Gastrocnemius medialis (tissue), 4 donors: ENCODE measurements at regions not wholly inside any gene's neighbourhood (a gene's known extent, or its start where the extent isn't known, plus 50 kb on each side); places are given as distances from the start of the nearest gene placed in this dataset.

Experiments
- ATAC-seq, 2 donors: fragments of 150-250 bp; one replicate each; pipeline ENCODE4 v1.9.1; 2016
- DNase-seq, 2 donors: peaks; one replicate each; pipeline ENCODE4 v3.0.0-alpha.2; 2019
- H3K27ac ChIP-seq, 4 donors: fragments of 200-600 bp; sonication (generic); 1 replicate in 1 of 4; 2 replicates in 3 of 4; pipeline ENCODE4 v1.5.1; 2016 to 2018; ENCODE audit warnings: mild to moderate bottlenecking in 2 of 4, moderate library complexity in 1 of 4
- H3K27me3 ChIP-seq, 3 donors: fragments of 200-600 bp; sonication (generic) in 2 of 3; 1 replicate in 1 of 3; 2 replicates in 2 of 3; pipeline versions ENCODE4 v1.5.1 to v1.6.0; 2016 to 2019; ENCODE audit warnings: mild to moderate bottlenecking in 1 of 3, moderate library complexity in 1 of 3
- H3K36me3 ChIP-seq, 2 donors: fragments of 200-600 bp; sonication (generic) in 1 of 2; one replicate each; pipeline ENCODE4 v1.5.1; 2017 to 2018
- H3K4me1 ChIP-seq, 2 donors: fragments of 200-600 bp; sonication (generic) in 1 of 2; one replicate each; pipeline ENCODE4 v1.5.1; 2016 to 2017; ENCODE audit warnings: mild to moderate bottlenecking in 2 of 2
- H3K4me3 ChIP-seq, 4 donors: fragments of 200-600 bp; sonication (generic) in 3 of 4; 1 replicate in 1 of 4; 2 replicates in 3 of 4; pipeline ENCODE4 v1.5.1; 2016 to 2019; ENCODE audit warnings: mild to moderate bottlenecking in 2 of 4
- H3K9me3 ChIP-seq, 3 donors: fragments of 200-600 bp; sonication (generic) in 2 of 3; 1 replicate in 1 of 3; 2 replicates in 2 of 3; pipeline ENCODE4 v1.5.1; 2016 to 2019
- POLR2A ChIP-seq, 2 donors: fragments of 450-650 bp; IDR thresholded peaks; one replicate each; pipeline ENCODE4 v1.6.1; 2017; ENCODE audit warnings: antibody characterized with exemption in 2 of 2, mild to moderate bottlenecking in 2 of 2, moderate library complexity in 2 of 2
- in situ Hi-C, 4 donors: fragments of 200-750 bp; cut with MboI; loops; one replicate each; pipeline versions ENCODE4 v1.15.0 to v1.8.0; 2017; ENCODE audit warnings: low sequenced_read_pairs in 4 of 4
- intact Hi-C: fragments of 100-400 bp; cut with DNase I; formaldehyde crosslinking; loops from one replicate; pipeline ENCODE4 v1.15.1; 2023; ENCODE audit warnings: low total_unique reads
- TF ChIP-seq, protein P1 (sequence below), 5 experiments: fragments of 450-650 bp in 3 of 5; fragments of 200-600 bp in 2 of 5; sonication (generic) in 2 of 5; IDR thresholded peaks in 4 of 5; conservative IDR thresholded peaks in 1 of 5; 1 replicate in 4 of 5; 2 replicates in 1 of 5; pipeline ENCODE4 v1.5.1; 2016 to 2019; ENCODE audit warnings: antibody characterized with exemption in 5 of 5, mild to moderate bottlenecking in 3 of 5, moderate library complexity in 3 of 5

- Histone ChIP-seq H3K36me3 (no peaks in the 10 kb centered on the region), H3K27me3 (no peaks in the 10 kb centered on the region), H3K27ac (no peak overlapping the region), H3K4me1 (no peaks in the 10 kb centered on the region), H3K4me3 (no peak overlapping the region), H3K9me3 (peaks cover 0 to 4% (median 0%) of the 10 kb centered on the region in 3 donors)
- ATAC-seq (no peak), DNase-seq (no peak)
- in situ Hi-C loops = no loop called here
- TF ChIP-seq POLR2A (IDR thresholded peaks at IDR 0.05) = no peak
- intact Hi-C loops = no loop called here
These were observed 323.3 kb downstream of the DIPK2A start for GRCh38 chr3:144294659-144295538.

DNA sequence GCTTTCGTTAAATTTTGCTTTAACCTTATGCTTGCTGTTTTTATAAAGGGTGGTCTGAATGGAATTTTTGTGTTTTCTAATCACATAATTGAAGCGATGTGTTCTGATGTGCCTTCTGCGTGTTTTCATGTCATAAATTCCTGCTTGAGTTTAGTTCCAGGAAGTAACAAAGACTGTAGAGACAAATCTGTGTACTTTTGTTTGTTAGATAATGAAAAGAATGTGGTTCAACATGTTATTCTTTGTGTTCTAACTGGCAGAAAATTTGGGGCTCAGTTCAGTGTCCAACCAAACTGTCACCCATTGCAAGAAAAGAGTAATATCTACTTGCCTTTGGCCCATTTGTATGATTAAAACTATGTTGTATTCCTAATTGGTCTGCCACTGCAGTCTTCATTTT is 324.0 kb downstream of the DIPK2A start:
- Histone ChIP-seq H3K27me3 (no peaks in the 10 kb centered on the region), H3K4me3 (no peak overlapping the region), H3K27ac (no peak overlapping the region), H3K9me3 (peaks cover 0 to 4% (median 0%) of the 10 kb centered on the region in 3 donors), H3K36me3 (no peaks in the 10 kb centered on the region), H3K4me1 (no peaks in the 10 kb centered on the region)
- intact Hi-C loops = no loop called here
- no peak for ATAC-seq
- TF ChIP-seq, protein P1, sequence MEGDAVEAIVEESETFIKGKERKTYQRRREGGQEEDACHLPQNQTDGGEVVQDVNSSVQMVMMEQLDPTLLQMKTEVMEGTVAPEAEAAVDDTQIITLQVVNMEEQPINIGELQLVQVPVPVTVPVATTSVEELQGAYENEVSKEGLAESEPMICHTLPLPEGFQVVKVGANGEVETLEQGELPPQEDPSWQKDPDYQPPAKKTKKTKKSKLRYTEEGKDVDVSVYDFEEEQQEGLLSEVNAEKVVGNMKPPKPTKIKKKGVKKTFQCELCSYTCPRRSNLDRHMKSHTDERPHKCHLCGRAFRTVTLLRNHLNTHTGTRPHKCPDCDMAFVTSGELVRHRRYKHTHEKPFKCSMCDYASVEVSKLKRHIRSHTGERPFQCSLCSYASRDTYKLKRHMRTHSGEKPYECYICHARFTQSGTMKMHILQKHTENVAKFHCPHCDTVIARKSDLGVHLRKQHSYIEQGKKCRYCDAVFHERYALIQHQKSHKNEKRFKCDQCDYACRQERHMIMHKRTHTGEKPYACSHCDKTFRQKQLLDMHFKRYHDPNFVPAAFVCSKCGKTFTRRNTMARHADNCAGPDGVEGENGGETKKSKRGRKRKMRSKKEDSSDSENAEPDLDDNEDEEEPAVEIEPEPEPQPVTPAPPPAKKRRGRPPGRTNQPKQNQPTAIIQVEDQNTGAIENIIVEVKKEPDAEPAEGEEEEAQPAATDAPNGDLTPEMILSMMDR (IDR thresholded peaks at IDR 0.05 in 4 of 5, conservative IDR thresholded peaks at IDR 0.05 in 1 of 5) = no peak
- no peak for TF ChIP-seq POLR2A (IDR thresholded peaks at IDR 0.05)
- DNase-seq = no peak
- in situ Hi-C loops = no loop called here

DNA sequence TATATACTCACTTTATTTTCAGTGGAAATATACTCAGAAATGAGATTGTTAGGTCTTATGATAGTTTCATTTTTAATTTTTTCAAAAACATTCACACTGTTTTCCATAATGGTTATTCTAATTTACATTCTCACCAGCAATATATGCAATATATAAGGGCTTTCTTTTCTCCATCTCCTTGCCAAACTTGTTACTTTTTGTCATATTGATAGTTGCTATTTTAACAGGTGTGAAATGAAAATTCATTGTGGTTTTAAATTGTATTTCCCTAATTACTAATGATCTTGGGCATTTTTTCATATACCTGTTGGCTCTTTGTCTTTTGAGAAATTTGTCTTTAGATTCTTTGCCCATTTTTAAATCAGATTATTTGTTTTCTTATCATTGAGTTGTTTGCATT is 325.2 kb downstream of the DIPK2A start:
- intact Hi-C loops (no loop called here), in situ Hi-C loops (no loop called here)
- Histone ChIP-seq H3K4me1 (no peaks in the 10 kb centered on the region), H3K27me3 (no peaks in the 10 kb centered on the region), H3K9me3 (peaks cover 0 to 2% (median 0%) of the 10 kb centered on the region in 3 donors), H3K4me3 (no peak overlapping the region), H3K27ac (no peak overlapping the region), H3K36me3 (no peaks in the 10 kb centered on the region)
- no peak for DNase-seq
- no peak for ATAC-seq
- TF ChIP-seq POLR2A (IDR thresholded peaks at IDR 0.05) = no peak
- TF ChIP-seq, protein P1 (IDR thresholded peaks at IDR 0.05 in 4 of 5, conservative IDR thresholded peaks at IDR 0.05 in 1 of 5) = no peak

DNA sequence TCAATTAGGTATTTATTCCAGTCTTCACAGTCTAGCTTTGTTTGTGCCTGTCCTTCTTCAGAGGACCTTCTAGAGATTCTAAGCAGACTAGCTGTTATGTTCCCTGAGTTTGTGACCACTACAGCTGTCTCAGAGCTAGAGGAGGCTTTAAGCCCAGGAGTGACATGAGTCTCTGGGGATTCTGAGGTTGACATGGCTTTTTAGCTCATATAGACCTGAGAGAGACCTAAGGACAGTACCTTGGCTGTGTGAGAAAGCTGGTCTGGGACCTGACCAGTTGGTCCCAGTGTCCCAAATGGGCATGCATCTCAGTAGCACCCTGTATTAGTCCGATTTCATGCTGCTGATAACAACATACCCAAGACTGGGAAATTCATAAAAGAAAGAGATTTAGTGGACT is 330.2 kb downstream of the DIPK2A start:
- Histone ChIP-seq H3K27ac (no peak overlapping the region), H3K9me3 (no peaks in the 10 kb centered on the region), H3K4me3 (no peak overlapping the region), H3K27me3 (no peaks in the 10 kb centered on the region), H3K36me3 (no peaks in the 10 kb centered on the region), H3K4me1 (no peaks in the 10 kb centered on the region)
- intact Hi-C loops (no loop called here), in situ Hi-C loops (no loop called here)
- ATAC-seq (no peak), DNase-seq (no peak)
- TF ChIP-seq, protein P1 (IDR thresholded peaks at IDR 0.05 in 4 of 5, conservative IDR thresholded peaks at IDR 0.05 in 1 of 5) = no peak
- TF ChIP-seq POLR2A (IDR thresholded peaks at IDR 0.05) = no peak

DNA sequence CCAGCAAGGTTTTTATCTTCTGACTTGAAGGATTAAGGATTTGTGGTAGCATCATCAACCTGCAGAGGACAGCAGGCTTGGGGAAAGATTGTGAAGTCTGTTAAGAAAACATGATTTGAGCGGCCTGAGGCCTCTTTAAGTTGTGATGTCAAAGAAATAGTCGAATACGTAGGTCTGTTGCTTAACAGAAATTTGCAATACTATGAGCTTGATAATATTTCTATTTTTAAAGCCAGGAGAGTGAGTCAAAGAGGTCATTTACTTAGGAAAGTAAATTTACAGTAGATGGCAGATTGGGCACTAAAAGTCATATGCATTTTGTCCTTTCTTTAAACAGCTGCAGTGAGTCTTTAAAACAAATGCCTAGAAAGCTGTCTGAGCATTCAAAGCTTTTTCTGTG is 336.3 kb downstream of the DIPK2A start:
- Histone ChIP-seq H3K4me1 (no peaks in the 10 kb centered on the region), H3K36me3 (no peaks in the 10 kb centered on the region), H3K9me3 (no peaks in the 10 kb centered on the region), H3K27me3 (no peaks in the 10 kb centered on the region), H3K4me3 (no peak overlapping the region), H3K27ac (no peak overlapping the region)
- ATAC-seq (no peak), DNase-seq (no peak)
- in situ Hi-C loops = no loop called here
- TF ChIP-seq POLR2A (IDR thresholded peaks at IDR 0.05) = no peak
- TF ChIP-seq, protein P1 (IDR thresholded peaks at IDR 0.05 in 4 of 5, conservative IDR thresholded peaks at IDR 0.05 in 1 of 5) = no peak
- intact Hi-C loops = no loop called here
